ENCODE measurements at regions not wholly inside any gene's neighbourhood (a gene's known extent, or its start where the extent isn't known, plus 50 kb on each side); places are given as distances from the start of the nearest gene placed in this dataset.
"Not testable (repeated sequence)": the region's sequence is repeated elsewhere in the genome, so short reads cannot be mapped to it uniquely, and the experiment has no call there.

GRCh38 chr13:50543782-50544181 lies 299.7 kb downstream of the DLEU7 start:
- Histone ChIP-seq H3K27ac (no peak overlapping the region), H3K36me3 (no peaks in the 10 kb centered on the region), H3K27me3 (no peaks in the 10 kb centered on the region), H3K4me1 (no peaks in the 10 kb centered on the region), H3K4me3 (no peak overlapping the region), H3K9me3 (no peaks in the 10 kb centered on the region)
- WGBS (ENCODE audit: insufficient coverage, low coverage, low lambda C conversion rate, missing lambda C conversion rate), result 77% methylated on average over 6 of the region's 6 CpGs
- no peak for DNase-seq
- no peak for ATAC-seq
- intact Hi-C loops (cut with DNase I), result no loop called here
- TF ChIP-seq POLR2A (IDR thresholded peaks at IDR 0.05), result no peak
- TF ChIP-seq CTCF (IDR thresholded peaks at IDR 0.05), result no peak

GRCh38 chr13:50544211-50544610 lies 299.3 kb downstream of the DLEU7 start:
- Histone ChIP-seq H3K4me3 (no peak overlapping the region), H3K27ac (no peak overlapping the region), H3K9me3 (no peaks in the 10 kb centered on the region), H3K27me3 (no peaks in the 10 kb centered on the region), H3K4me1 (no peaks in the 10 kb centered on the region), H3K36me3 (no peaks in the 10 kb centered on the region)
- ATAC-seq (no peak), DNase-seq (no peak)
- 55% methylated on average over 3 of the region's 3 CpGs for WGBS (ENCODE audit: insufficient coverage, low coverage, low lambda C conversion rate, missing lambda C conversion rate)
- intact Hi-C loops (cut with DNase I), result no loop called here
- no peak for TF ChIP-seq CTCF (IDR thresholded peaks at IDR 0.05)
- TF ChIP-seq POLR2A (IDR thresholded peaks at IDR 0.05), result no peak

GRCh38 chr13:50547175-50547574 lies 296.3 kb downstream of the DLEU7 start:
- intact Hi-C loops (cut with DNase I); DNase-seq; H3K9me3 ChIP-seq; H3K27me3 ChIP-seq; H3K4me1 ChIP-seq; H3K36me3 ChIP-seq; H3K4me3 ChIP-seq; ATAC-seq; H3K27ac ChIP-seq: not testable (repeated sequence)
- WGBS (ENCODE audit: insufficient coverage, low coverage, low lambda C conversion rate, missing lambda C conversion rate), result no CpG with 5 or more reads among the region's 2 CpGs

GRCh38 chr13:50548586-50548985 lies 294.9 kb downstream of the DLEU7 start:
- DNase-seq (no peak), ATAC-seq (no peak)
- intact Hi-C loops (cut with DNase I), result no loop called here
- H3K9me3 ChIP-seq, result no peaks in the 10 kb centered on the region
- 67% methylated on average over 1 of the region's 2 CpGs for WGBS (ENCODE audit: insufficient coverage, low coverage, low lambda C conversion rate, missing lambda C conversion rate)
- TF ChIP-seq CTCF (IDR thresholded peaks at IDR 0.05) (no peak), POLR2A (IDR thresholded peaks at IDR 0.05) (no peak)
- H3K4me3 ChIP-seq, result no peak overlapping the region
- no peaks in the 10 kb centered on the region for H3K36me3 ChIP-seq
- no peak overlapping the region for H3K27ac ChIP-seq
- H3K4me1 ChIP-seq, result no peaks in the 10 kb centered on the region
- H3K27me3 ChIP-seq, result no peaks in the 10 kb centered on the region

GRCh38 chr13:50549221-50549942 lies 294.1 kb downstream of the DLEU7 start:
- no peaks in the 10 kb centered on the region for H3K36me3 ChIP-seq
- no peaks in the 10 kb centered on the region for H3K4me1 ChIP-seq
- WGBS (ENCODE audit: insufficient coverage, low coverage, low lambda C conversion rate, missing lambda C conversion rate), result 91% methylated on average over 4 of the region's 4 CpGs
- intact Hi-C loops (cut with DNase I), result no loop called here
- TF ChIP-seq POLR2A (IDR thresholded peaks at IDR 0.05), result no peak
- TF ChIP-seq CTCF (IDR thresholded peaks at IDR 0.05), result no peak
- no peak for DNase-seq
- no peak overlapping the region for H3K4me3 ChIP-seq
- no peak overlapping the region for H3K27ac ChIP-seq
- ATAC-seq, result no peak
- H3K9me3 ChIP-seq, result no peaks in the 10 kb centered on the region
- H3K27me3 ChIP-seq, result no peaks in the 10 kb centered on the region
